ENCODE measurements at regions not wholly inside any gene's neighbourhood (a gene's known extent, or its start where the extent isn't known, plus 50 kb on each side); places are given as distances from the start of the nearest gene placed in this dataset.
"Not testable (repeated sequence)": the region's sequence is repeated elsewhere in the genome, so short reads cannot be mapped to it uniquely, and the experiment has no call there.

DNA sequence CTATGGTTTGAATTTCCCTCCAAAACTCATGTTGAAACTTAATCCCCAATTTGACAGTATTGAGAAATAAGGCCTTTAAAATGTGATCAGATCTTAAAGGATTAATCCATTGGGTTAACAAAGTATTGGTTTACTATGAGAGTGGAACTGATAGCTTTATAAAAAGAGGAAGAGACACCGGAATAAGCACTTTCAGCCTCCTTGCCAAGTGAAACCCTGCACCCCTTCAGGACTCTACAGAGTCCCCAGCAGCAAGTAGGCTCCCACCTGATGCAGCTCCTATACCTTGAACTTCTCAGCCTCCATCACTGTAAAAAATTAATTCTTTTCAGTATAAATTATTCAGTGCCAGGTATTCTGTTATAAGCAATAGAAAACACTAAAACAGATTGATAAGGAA is 348.3 kb downstream of the CGGBP1 start:
- no peak for DNase-seq

- DNase-seq = no peak
These were observed 348.8 kb downstream of the CGGBP1 start for GRCh38 chr3:87710028-87710427.

- DNase-seq = no peak
These were observed 352.6 kb downstream of the CGGBP1 start for GRCh38 chr3:87706176-87706575.

- no peak for DNase-seq
These were observed 356.2 kb downstream of the CGGBP1 start for GRCh38 chr3:87702600-87702999.

- peak in 1 of 5 experiments; percentile 1 for DNase-seq
These were observed 362.4 kb downstream of the CGGBP1 start for GRCh38 chr3:87696124-87697013.

DNA sequence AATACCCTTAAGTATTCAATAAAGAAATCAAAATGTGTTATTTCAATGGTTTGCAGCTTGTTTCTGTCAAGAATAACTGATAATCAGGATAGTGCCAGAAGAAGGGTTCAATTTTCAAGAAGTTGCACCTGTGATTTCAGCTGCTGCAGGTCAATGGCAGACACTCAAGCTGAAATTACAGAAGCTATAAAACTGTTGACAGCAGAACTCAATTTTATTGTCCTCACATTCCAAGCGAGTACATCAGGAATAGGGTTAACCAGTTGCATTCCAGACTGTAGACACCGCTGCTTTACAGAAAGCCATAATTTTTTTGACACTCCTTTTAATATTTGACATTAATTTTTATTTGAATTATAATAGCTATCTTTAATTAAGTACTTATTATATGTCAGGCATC is 364.1 kb downstream of the CGGBP1 start:
- DNase-seq = no peak

GRCh38 chr3:87691109-87691508 is 367.7 kb downstream of the CGGBP1 start:
- no peak for DNase-seq

DNA sequence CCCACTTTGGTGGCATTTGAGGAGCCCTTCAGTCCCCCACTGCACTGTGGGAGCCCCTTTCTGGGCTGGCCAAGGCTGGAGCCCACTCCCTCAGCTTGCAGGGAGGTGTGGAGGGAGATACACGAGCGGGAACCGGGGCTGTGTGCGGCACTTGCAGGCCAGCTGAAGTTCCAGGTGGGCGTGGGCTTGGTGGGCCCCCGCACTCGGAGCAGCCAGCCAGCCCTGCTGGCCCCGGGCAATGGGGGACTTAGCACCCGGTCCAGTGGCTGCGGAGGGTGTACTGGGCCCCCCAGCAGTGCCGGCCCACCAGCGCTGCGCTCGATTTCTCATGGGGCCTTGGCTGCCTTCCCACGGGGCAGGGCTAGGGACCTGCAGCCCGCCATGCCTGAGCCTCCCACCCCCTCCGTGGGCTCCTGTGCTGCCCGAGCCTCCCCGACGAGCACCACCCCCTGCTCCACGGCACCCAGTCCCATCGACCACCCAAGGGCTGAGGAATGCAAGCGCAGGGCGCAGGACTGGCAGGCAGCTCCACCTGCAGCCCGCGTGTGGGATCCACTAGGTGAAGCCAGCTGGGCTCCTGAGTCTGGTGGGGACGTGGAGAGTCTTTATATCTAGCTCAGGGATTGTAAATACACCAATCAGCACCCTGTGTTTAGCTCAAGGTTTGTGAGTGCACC is 379.7 kb downstream of the CGGBP1 start:
- DNase-seq = not testable (repeated sequence)

- peak in 1 of 5 experiments; percentile 24 for DNase-seq
These were observed 384.2 kb downstream of the CGGBP1 start for GRCh38 chr3:87674397-87675161.

- DNase-seq = no peak
These were observed 385.7 kb downstream of the CGGBP1 start for GRCh38 chr3:87673132-87673531.

GRCh38 chr3:87654184-87654583 is 377.8 kb upstream of the POU1F1 start:
- DNase-seq = no peak

GRCh38 chr3:87653138-87653537 is 376.8 kb upstream of the POU1F1 start:
- DNase-seq = not testable (repeated sequence)

GRCh38 chr3:87634426-87634825 is 358.0 kb upstream of the POU1F1 start:
- DNase-seq = no peak

GRCh38 chr3:87627316-87627715 is 350.9 kb upstream of the POU1F1 start:
- no peak for DNase-seq

DNA sequence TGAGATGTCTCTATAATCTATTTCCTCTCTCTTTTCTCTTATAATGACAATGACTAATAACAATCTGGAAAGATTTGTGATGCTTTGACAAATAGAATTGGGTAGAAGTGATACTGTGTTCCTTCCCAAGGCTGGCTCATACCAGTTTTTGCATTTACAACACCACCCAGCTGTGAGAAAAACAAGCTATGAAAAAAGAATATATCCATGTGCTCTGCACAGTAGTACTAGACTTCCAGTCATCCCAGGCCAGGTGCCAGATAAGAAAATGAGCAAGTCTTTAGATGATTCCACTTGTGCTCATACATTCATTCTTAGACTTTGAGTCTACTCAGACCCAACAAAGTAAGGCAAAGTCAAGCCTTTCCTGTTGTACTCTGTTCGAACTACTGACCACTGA is 350.2 kb upstream of the POU1F1 start:
- no peak for DNase-seq

- DNase-seq = no peak
These were observed 349.5 kb upstream of the POU1F1 start for GRCh38 chr3:87625876-87626275.

DNA sequence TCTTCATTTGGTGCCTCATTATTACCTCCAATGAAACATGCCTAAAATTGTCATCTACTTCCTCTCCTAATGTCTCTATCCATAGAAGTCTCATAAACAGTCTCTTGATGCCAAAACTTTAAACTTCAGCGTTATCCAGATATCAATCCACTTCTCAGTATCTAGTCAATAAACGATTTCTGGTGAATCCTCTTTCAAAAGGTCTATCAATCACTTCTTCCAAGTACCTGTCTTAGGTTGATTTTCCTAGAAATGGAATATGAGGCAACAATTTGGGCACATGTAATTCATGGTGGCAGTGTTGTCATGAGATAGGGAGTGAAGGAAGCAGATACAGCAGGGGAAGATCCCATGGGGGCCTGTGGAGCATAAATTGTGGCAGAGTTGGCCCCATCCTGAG is 348.5 kb upstream of the POU1F1 start:
- DNase-seq = no peak

GRCh38 chr3:87621667-87622066 is 345.3 kb upstream of the POU1F1 start:
- no peak for DNase-seq

GRCh38 chr3:87615506-87615905 is 339.1 kb upstream of the POU1F1 start:
- DNase-seq = no peak

- DNase-seq = no peak
These were observed 338.6 kb upstream of the POU1F1 start for GRCh38 chr3:87614998-87615397.

- no peak for DNase-seq
These were observed 330.9 kb upstream of the POU1F1 start for GRCh38 chr3:87607234-87607633.

- DNase-seq = no peak
These were observed 319.4 kb upstream of the POU1F1 start for GRCh38 chr3:87595798-87596197.

DNA sequence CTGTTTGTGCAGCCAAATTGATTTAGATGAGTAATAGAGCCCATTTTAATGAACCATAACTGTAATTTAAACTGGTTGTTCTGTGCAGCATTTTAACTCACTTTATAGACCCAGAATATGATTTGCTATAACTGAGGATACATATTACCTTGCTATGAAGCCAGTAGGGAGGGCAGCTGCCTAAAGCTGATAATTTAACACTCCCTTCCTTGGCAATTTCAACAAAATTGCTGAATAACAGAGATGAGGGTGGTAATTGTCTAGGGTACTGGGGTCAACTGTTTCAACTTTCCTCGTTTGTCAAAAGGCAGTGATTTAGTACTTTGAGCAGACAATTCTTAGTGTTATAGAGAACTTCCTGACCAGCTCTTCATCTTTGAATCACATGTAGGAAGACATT is 304.9 kb upstream of the POU1F1 start:
- no peak for DNase-seq

Measured in T-helper 2 cell (primary cell).